GM12891 (cell line): ENCODE measurements at regions not wholly inside any gene's neighbourhood (a gene's known extent, or its start where the extent isn't known, plus 50 kb on each side); places are given as distances from the start of the nearest gene placed in this dataset.

Source experiments
- POLR2A ChIP-seq: IDR thresholded peaks from 2 replicates; pipeline ENCODE4 v1.6.1; 2011; ENCODE audit warnings: low read depth, low read length, control low read depth
- POLR2AphosphoS5 ChIP-seq: IDR thresholded peaks from 2 replicates; pipeline ENCODE4 v1.6.1; 2011; ENCODE audit warnings: low read depth, low read length, control low read depth
- POU2F2 ChIP-seq: IDR thresholded peaks from 2 replicates; pipeline ENCODE4 v1.6.1; 2011; ENCODE audit warnings: low read depth, mild to moderate bottlenecking, control low read depth, low read length, moderate library complexity
- TAF1 ChIP-seq: IDR thresholded peaks from 2 replicates; pipeline ENCODE4 v1.6.1; 2011; ENCODE audit warnings: low read depth, low read length, control low read depth

DNA sequence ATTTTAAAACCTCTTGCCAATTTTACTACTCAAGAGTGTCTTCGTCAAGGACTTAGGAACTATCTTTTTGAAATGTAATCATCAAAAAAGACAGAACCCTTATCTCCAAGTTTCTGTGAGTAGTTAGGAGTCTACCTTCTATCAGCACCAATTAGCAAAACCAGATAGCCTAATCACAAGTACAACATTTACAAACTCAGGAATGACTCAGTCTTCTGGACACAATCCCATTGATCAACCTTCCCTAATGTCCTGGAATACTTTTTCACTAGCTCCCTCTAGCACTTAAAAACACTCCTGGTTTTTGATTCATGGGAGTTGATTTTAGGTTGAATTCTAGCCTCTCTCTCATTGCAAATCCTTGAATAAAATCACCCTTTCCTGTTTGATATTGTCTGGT, 680.7 kb downstream of the PRR16 start:
- TF ChIP-seq POLR2A (no peak), POLR2AphosphoS5 (no peak), POU2F2 (no peak), TAF1 (no peak)
